Calu3 (cell line): ENCODE measurements at regions not wholly inside any gene's neighbourhood (a gene's known extent, or its start where the extent isn't known, plus 50 kb on each side); places are given as distances from the start of the nearest gene placed in this dataset.

ENCODE experiments used
- BruUV-seq: library from RNA; stranded (reverse); fragments of 400-500 nt; replicated peaks from 2 replicates; lab custom pipeline; 2021; lab: Mats Ljungman, UMichigan
- CTCF ChIA-PET: fragments of 300-600 bp; sonication (Branson Sonifier 250); formaldehyde crosslinking; loops from one replicate; lab custom pipeline; 2022; ENCODE audit warnings: antibody characterized with exemption; lab: Charles Lee
- DNase-seq: peaks from one replicate; pipeline ENCODE4 v3.0.0; 2022
- H3K27ac Mint-ChIP-seq: one replicate; pipeline ENCODE4 v1.8.0; 2022; ENCODE audit warnings: mixed read lengths; ENCODE audit not compliant: unreplicated experiment
- H3K27me3 Mint-ChIP-seq: one replicate; pipeline ENCODE4 v1.8.0; 2022; ENCODE audit warnings: mixed read lengths; ENCODE audit not compliant: unreplicated experiment
- H3K36me3 Mint-ChIP-seq: one replicate; pipeline ENCODE4 v1.8.0; 2022; ENCODE audit warnings: mild to moderate bottlenecking, moderate library complexity, mixed read lengths; ENCODE audit not compliant: insufficient read depth, unreplicated experiment
- H3K4me1 Mint-ChIP-seq: one replicate; pipeline ENCODE4 v1.8.0; 2022; ENCODE audit warnings: mild to moderate bottlenecking, low read depth, mixed read lengths; ENCODE audit not compliant: unreplicated experiment
- H3K4me3 Mint-ChIP-seq: one replicate; pipeline ENCODE4 v1.8.0; 2022; ENCODE audit warnings: mild to moderate bottlenecking, low read depth, moderate library complexity, mixed read lengths; ENCODE audit not compliant: unreplicated experiment
- H3K9me3 Mint-ChIP-seq: one replicate; pipeline ENCODE4 v1.8.0; 2022; ENCODE audit warnings: low read depth, mixed read lengths; ENCODE audit not compliant: unreplicated experiment
- CTCF ChIP-seq: fragments of 200-600 bp; IDR thresholded peaks from one replicate; pipeline ENCODE4 v1.8.0; 2022; ENCODE audit warnings: antibody characterized with exemption; ENCODE audit not compliant: unreplicated experiment
- intact Hi-C: fragments of 100-400 bp; cut with micrococcal nuclease; formaldehyde crosslinking; loops from one replicate; pipeline ENCODE4 v1.10.0; 2022; ENCODE audit not compliant: unreplicated experiment

GRCh38 chr6:71080133-71080532 is 123.3 kb upstream of the B3GAT2 start:
- Mint-ChIP-seq H3K36me3 (no peaks in the 10 kb centered on the region), H3K4me1 (no peaks in the 10 kb centered on the region), H3K9me3 (peaks cover 7% of the 10 kb centered on the region), H3K27ac (no peak overlapping the region), H3K27me3 (peaks cover 26% of the 10 kb centered on the region), H3K4me3 (no peak overlapping the region)
- no TSS peak for BruUV-seq
- intact Hi-C loops = no loop called here
- CTCF ChIA-PET = interaction anchor here (0.6 kb wide), 1 partner anchor 23 kb away, joined by 3 read pairs; no protein-coding TSS in a partner anchor
- no peak for TF ChIP-seq CTCF
- DNase-seq = no peak

- H3K36me3 Mint-ChIP-seq = no peaks in the 10 kb centered on the region
- H3K9me3 Mint-ChIP-seq = peaks cover 7% of the 10 kb centered on the region
- H3K27me3 Mint-ChIP-seq = peaks cover 19% of the 10 kb centered on the region
- no peak for DNase-seq
- no peaks in the 10 kb centered on the region for H3K4me1 Mint-ChIP-seq
- intact Hi-C loops = no loop called here
- H3K27ac Mint-ChIP-seq = no peak overlapping the region
- H3K4me3 Mint-ChIP-seq = no peak overlapping the region
- CTCF ChIA-PET = interaction anchor here (0.6 kb wide), 1 partner anchor 22 kb away, joined by 3 read pairs; no protein-coding TSS in a partner anchor
- TF ChIP-seq CTCF = no peak
- BruUV-seq = no TSS peak
Observed at GRCh38 chr6:71080826-71081225, 124.0 kb upstream of the B3GAT2 start.

GRCh38 chr6:71082033-71082650 is 125.3 kb upstream of the B3GAT2 start:
- intact Hi-C loops = no loop called here
- no peak overlapping the region for H3K4me3 Mint-ChIP-seq
- no TSS peak for BruUV-seq
- CTCF ChIA-PET = no interaction called here
- H3K36me3 Mint-ChIP-seq = no peaks in the 10 kb centered on the region
- peaks cover 7% of the 10 kb centered on the region for H3K9me3 Mint-ChIP-seq
- TF ChIP-seq CTCF = no peak
- DNase-seq = no peak
- H3K27me3 Mint-ChIP-seq = peaks cover 15% of the 10 kb centered on the region
- H3K4me1 Mint-ChIP-seq = no peaks in the 10 kb centered on the region
- H3K27ac Mint-ChIP-seq = no peak overlapping the region

GRCh38 chr6:71083308-71083820 is 126.5 kb upstream of the B3GAT2 start:
- no peak overlapping the region for H3K4me3 Mint-ChIP-seq
- intact Hi-C loops = no loop called here
- no peaks in the 10 kb centered on the region for H3K4me1 Mint-ChIP-seq
- no TSS peak for BruUV-seq
- TF ChIP-seq CTCF = no peak
- no peak for DNase-seq
- no peaks in the 10 kb centered on the region for H3K36me3 Mint-ChIP-seq
- H3K27me3 Mint-ChIP-seq = peaks cover 10% of the 10 kb centered on the region
- H3K27ac Mint-ChIP-seq = no peak overlapping the region
- peaks cover 4% of the 10 kb centered on the region for H3K9me3 Mint-ChIP-seq
- CTCF ChIA-PET = no interaction called here
